ENCODE measurements at regions not wholly inside any gene's neighbourhood (a gene's known extent, or its start where the extent isn't known, plus 50 kb on each side); places are given as distances from the start of the nearest gene placed in this dataset.

GRCh38 chr6:15781333-15781732 lies 118.5 kb upstream of the DTNBP1 start:
- Histone ChIP-seq H3K27me3 (ENCODE audit: control insufficient read depth in 2 of 2, insufficient read depth in 2 of 2, low read length in 2 of 2) (no peaks in the 10 kb centered on the region), H3K27ac (ENCODE audit: low read depth in 1 of 2, low read length in 2 of 2) (no peak overlapping the region), H3K4me1 (ENCODE audit: control insufficient read depth in 1 of 2, insufficient read depth in 2 of 2, low read length in 2 of 2) (no peaks in the 10 kb centered on the region), H3K79me2 (ENCODE audit: insufficient read depth, low read length) (no peaks in the 10 kb centered on the region), H3K4me3 (replicated peaks in 1 of 3; ENCODE audit: low read depth in 2 of 3, low read length in 3 of 3) (no peak overlapping the region), H3K4me2 (replicated peaks; ENCODE audit: extremely low read depth, low read length, poor library complexity, severe bottlenecking) (no peak overlapping the region), H4K20me1 (ENCODE audit: insufficient read depth, low read length) (no peaks in the 10 kb centered on the region), H2AFZ (ENCODE audit: insufficient read depth, low read depth, low read length, poor library complexity, severe bottlenecking) (no peak overlapping the region), H3K36me3 (replicated peaks in 1 of 2; ENCODE audit: control insufficient read depth in 1 of 2, insufficient read depth in 2 of 2, low read length in 2 of 2) (no peaks in the 10 kb centered on the region), H3K9me3 (replicated peaks in 1 of 2; ENCODE audit: control insufficient read depth in 1 of 2, insufficient read depth in 1 of 2, low read length in 2 of 2) (peaks cover 4 to 10% of the 10 kb centered on the region in 2 donors), H3K9ac (ENCODE audit: insufficient read depth, low read length, poor library complexity, severe bottlenecking) (no peak overlapping the region)
- no peak for DNase-seq
- no peaks in the 10 kb centered on the region for H3K4me1 Mint-ChIP-seq
- no peak overlapping the region for H3K27ac Mint-ChIP-seq
- TF ChIP-seq CTCF (IDR thresholded peaks at IDR 0.05), result no peak
- WGBS (ENCODE audit: insufficient coverage), result 62% methylated on average over 2 of the region's 3 CpGs
- intact Hi-C loops (cut with micrococcal nuclease), result no loop called here
- no peaks in the 10 kb centered on the region for H3K36me3 Mint-ChIP-seq
- peaks cover 0 to 14% (median 7%) of the 10 kb centered on the region in 7 donors for H3K9me3 Mint-ChIP-seq
- H3K4me3 Mint-ChIP-seq, result no peak overlapping the region
- peaks cover 0 to 6% (median 0%) of the 10 kb centered on the region in 3 donors for H3K27me3 Mint-ChIP-seq (ENCODE audit: low read depth in 3 of 3)

GRCh38 chr6:15780437-15780836 lies 117.6 kb upstream of the DTNBP1 start:
- Histone ChIP-seq H3K27me3 (ENCODE audit: control insufficient read depth in 2 of 2, insufficient read depth in 2 of 2, low read length in 2 of 2) (no peaks in the 10 kb centered on the region), H3K36me3 (replicated peaks in 1 of 2; ENCODE audit: control insufficient read depth in 1 of 2, insufficient read depth in 2 of 2, low read length in 2 of 2) (no peaks in the 10 kb centered on the region), H3K4me2 (replicated peaks; ENCODE audit: extremely low read depth, low read length, poor library complexity, severe bottlenecking) (no peak overlapping the region), H3K4me1 (ENCODE audit: control insufficient read depth in 1 of 2, insufficient read depth in 2 of 2, low read length in 2 of 2) (no peaks in the 10 kb centered on the region), H3K79me2 (ENCODE audit: insufficient read depth, low read length) (no peaks in the 10 kb centered on the region), H3K27ac (ENCODE audit: low read depth in 1 of 2, low read length in 2 of 2) (no peak overlapping the region), H3K4me3 (replicated peaks in 1 of 3; ENCODE audit: low read depth in 2 of 3, low read length in 3 of 3) (no peak overlapping the region), H4K20me1 (ENCODE audit: insufficient read depth, low read length) (no peaks in the 10 kb centered on the region), H3K9ac (ENCODE audit: insufficient read depth, low read length, poor library complexity, severe bottlenecking) (no peak overlapping the region), H3K9me3 (replicated peaks in 1 of 2; ENCODE audit: control insufficient read depth in 1 of 2, insufficient read depth in 1 of 2, low read length in 2 of 2) (peaks cover under 1 to 8% of the 10 kb centered on the region in 2 donors), H2AFZ (ENCODE audit: insufficient read depth, low read depth, low read length, poor library complexity, severe bottlenecking) (no peak overlapping the region)
- intact Hi-C loops (cut with micrococcal nuclease), result no loop called here
- Mint-ChIP-seq H3K4me1 (no peaks in the 10 kb centered on the region), H3K27me3 (ENCODE audit: low read depth in 3 of 3) (peaks cover 0 to 6% (median 0%) of the 10 kb centered on the region in 3 donors), H3K27ac (no peak overlapping the region), H3K4me3 (no peak overlapping the region), H3K9me3 (peaks cover 0 to 9% (median 3%) of the 10 kb centered on the region in 7 donors), H3K36me3 (no peaks in the 10 kb centered on the region)
- 0% methylated on average over 1 of the region's 2 CpGs for WGBS (ENCODE audit: insufficient coverage)
- no peak for TF ChIP-seq CTCF (IDR thresholded peaks at IDR 0.05)
- no peak for DNase-seq

All from CD14-positive monocyte (primary cell).